DND-41 (cell line): ENCODE measurements at regions not wholly inside any gene's neighbourhood (a gene's known extent, or its start where the extent isn't known, plus 50 kb on each side); places are given as distances from the start of the nearest gene placed in this dataset.

Experiments used
- ATAC-seq: fragments of 200-7000 bp; cut with Tn5 transposase; 3 replicates; pipeline ENCODE4 v1.9.1; 2021; ENCODE audit warnings: low read depth; ENCODE audit not compliant: insufficient read depth
- DNase-seq: peaks from one replicate; pipeline ENCODE4 v3.0.0-alpha.2; 2020
- H2AFZ ChIP-seq: 2 replicates; pipeline ENCODE4 v1.6.0; 2012; ENCODE audit warnings: low read depth, low read length
- H3K27ac ChIP-seq: 2 replicates; pipeline ENCODE4 v1.5.1; 2012; ENCODE audit warnings: low read length, inconsistent platforms
- H3K27me3 ChIP-seq: fragments of 200-600 bp; sonication (generic); 2 replicates; pipeline ENCODE4 v1.6.0; 2012; ENCODE audit warnings: low read length, mild to moderate bottlenecking, inconsistent platforms; ENCODE audit not compliant: insufficient read depth, poor library complexity
- H3K36me3 ChIP-seq: 2 replicates; pipeline ENCODE4 v1.5.1; 2012; ENCODE audit warnings: low read length, inconsistent platforms; ENCODE audit not compliant: insufficient read depth
- H3K4me1 ChIP-seq: 2 replicates; pipeline ENCODE4 v1.5.1; 2012; ENCODE audit warnings: mild to moderate bottlenecking, low read length; ENCODE audit not compliant: insufficient read depth
- H3K4me2 ChIP-seq: 2 replicates; pipeline ENCODE4 v1.6.0; 2012; ENCODE audit warnings: mild to moderate bottlenecking, moderate library complexity, low read length, inconsistent platforms; ENCODE audit not compliant: insufficient read depth
- H3K4me3 ChIP-seq, 2 experiments: fragments of 200-600 bp in 1 of 2; shearing (Covaris generic) in 1 of 2; 2 replicates each; pipeline ENCODE4 v1.5.1; 2012 to 2016; ENCODE audit warnings: inconsistent platforms in 2 of 2, low read length in 2 of 2, mild to moderate bottlenecking in 2 of 2, low read depth in 1 of 2, moderate library complexity in 1 of 2
- H3K79me2 ChIP-seq: 2 replicates; pipeline ENCODE4 v1.6.0; 2012; ENCODE audit warnings: low read length, inconsistent platforms; ENCODE audit not compliant: insufficient read depth
- H3K9ac ChIP-seq: 2 replicates; pipeline ENCODE4 v1.6.0; 2012; ENCODE audit warnings: low read depth, mild to moderate bottlenecking, inconsistent platforms, low read length, moderate library complexity
- H3K9me3 ChIP-seq: 2 replicates; pipeline ENCODE4 v1.5.1; 2012; ENCODE audit warnings: low read length, moderate library complexity, mild to moderate bottlenecking, inconsistent platforms; ENCODE audit not compliant: insufficient read depth, severe bottlenecking
- H4K20me1 ChIP-seq: 2 replicates; pipeline ENCODE4 v1.6.0; 2012; ENCODE audit warnings: low read length; ENCODE audit not compliant: insufficient read depth
- CTCF ChIP-seq: IDR thresholded peaks from 2 replicates; pipeline ENCODE4 v1.5.1; 2012; ENCODE audit warnings: borderline replicate concordance, low read length, moderate library complexity, mild to moderate bottlenecking; ENCODE audit not compliant: poor library complexity, severe bottlenecking; ENCODE audit errors: extremely low read depth
- EZH2 ChIP-seq: IDR thresholded peaks from 3 replicates; pipeline ENCODE4 v1.6.1; 2012; ENCODE audit warnings: borderline replicate concordance, low read depth, mild to moderate bottlenecking, moderate library complexity, low read length, inconsistent platforms; ENCODE audit not compliant: severe bottlenecking

GRCh38 chr3:124520970-124521369 is 209.3 kb upstream of the UMPS start:
- H3K9me3 ChIP-seq = no peaks in the 10 kb centered on the region
- no peak for DNase-seq
- peaks cover 6% of the 10 kb centered on the region for H3K27me3 ChIP-seq
- no peak overlapping the region for H3K27ac ChIP-seq
- no peak overlapping the region for H3K9ac ChIP-seq
- no peaks in the 10 kb centered on the region for H3K36me3 ChIP-seq
- no peak overlapping the region for H3K4me3 ChIP-seq
- no peaks in the 10 kb centered on the region for H4K20me1 ChIP-seq
- TF ChIP-seq CTCF (no peak), EZH2 (no peak)
- no peaks in the 10 kb centered on the region for H3K79me2 ChIP-seq
- H2AFZ ChIP-seq = no peak overlapping the region
- H3K4me1 ChIP-seq = no peaks in the 10 kb centered on the region
- ATAC-seq = no peak
- no peak overlapping the region for H3K4me2 ChIP-seq

- Histone ChIP-seq H3K27me3 (peaks cover 3% of the 10 kb centered on the region), H3K9ac (no peak overlapping the region), H3K79me2 (no peaks in the 10 kb centered on the region), H3K4me2 (no peak overlapping the region), H3K4me3 (no peak overlapping the region), H4K20me1 (no peaks in the 10 kb centered on the region), H3K9me3 (no peaks in the 10 kb centered on the region), H3K36me3 (no peaks in the 10 kb centered on the region), H2AFZ (no peak overlapping the region), H3K27ac (no peak overlapping the region), H3K4me1 (no peaks in the 10 kb centered on the region)
- ATAC-seq (no peak), DNase-seq (no peak)
- TF ChIP-seq EZH2 (no peak), CTCF (no peak)
These were observed 208.1 kb upstream of the UMPS start for GRCh38 chr3:124522082-124522625.

GRCh38 chr3:124526601-124527000 is 203.7 kb upstream of the UMPS start:
- Histone ChIP-seq H3K9me3 (no peaks in the 10 kb centered on the region), H4K20me1 (no peaks in the 10 kb centered on the region), H3K27ac (no peak overlapping the region), H3K36me3 (no peaks in the 10 kb centered on the region), H2AFZ (no peak overlapping the region), H3K4me2 (no peak overlapping the region), H3K9ac (no peak overlapping the region), H3K27me3 (no peaks in the 10 kb centered on the region), H3K4me1 (no peaks in the 10 kb centered on the region), H3K4me3 (no peak overlapping the region), H3K79me2 (no peaks in the 10 kb centered on the region)
- TF ChIP-seq CTCF (peak; percentile 22), EZH2 (no peak)
- no peak for DNase-seq
- ATAC-seq = no peak
